SHP77 (cell line): ENCODE measurements at regions not wholly inside any gene's neighbourhood (a gene's known extent, or its start where the extent isn't known, plus 50 kb on each side); places are given as distances from the start of the nearest gene placed in this dataset.
A peak's percentile ranks its signal among the peaks of the same experiment; 100 is the strongest.

Experiments
- DNase-seq, 2 experiments: peaks; one replicate each; lab custom pipeline; 2025; lab: John Stamatoyannopoulos, UW

DNA sequence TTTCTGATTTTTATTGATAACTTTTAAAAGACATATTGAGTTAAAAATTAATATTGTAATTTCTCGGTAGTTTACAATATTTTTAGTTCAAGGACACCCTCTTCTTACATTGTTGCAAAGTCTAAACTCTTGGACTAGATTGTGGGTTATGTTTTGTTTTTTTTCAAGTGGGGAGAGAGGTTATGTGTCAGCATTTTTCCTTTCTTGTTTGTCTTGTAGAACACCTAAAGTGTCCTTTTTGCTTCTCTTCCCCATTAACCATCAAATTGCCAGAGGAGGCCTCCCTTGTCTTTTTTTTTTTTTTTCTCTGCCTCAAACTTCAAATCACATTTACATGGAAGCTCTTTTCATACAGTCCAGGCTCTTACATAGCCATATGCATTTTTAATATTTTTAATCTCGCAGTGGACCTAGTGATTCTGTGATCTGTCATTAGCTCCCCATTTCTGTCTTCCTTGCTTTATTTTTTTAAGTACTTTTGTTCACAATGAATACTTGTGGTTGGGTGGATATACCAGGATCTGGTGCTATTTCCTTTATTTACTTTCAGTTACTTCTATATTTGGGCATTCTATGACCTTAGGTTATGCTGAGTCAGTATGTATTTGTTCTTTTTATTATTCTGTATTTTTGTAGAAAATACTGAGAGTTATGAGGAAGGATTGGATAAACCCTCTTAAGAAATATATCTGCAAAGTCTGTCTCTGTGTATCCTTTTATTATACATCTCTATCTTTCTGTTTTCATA, 2280.6 kb upstream of the ACO1 start:
- no peak for DNase-seq

- DNase-seq: peak in 1 of 2 experiments; percentile 19
Observed at GRCh38 chr9:30107134-30107533, 2277.3 kb upstream of the ACO1 start.

DNA sequence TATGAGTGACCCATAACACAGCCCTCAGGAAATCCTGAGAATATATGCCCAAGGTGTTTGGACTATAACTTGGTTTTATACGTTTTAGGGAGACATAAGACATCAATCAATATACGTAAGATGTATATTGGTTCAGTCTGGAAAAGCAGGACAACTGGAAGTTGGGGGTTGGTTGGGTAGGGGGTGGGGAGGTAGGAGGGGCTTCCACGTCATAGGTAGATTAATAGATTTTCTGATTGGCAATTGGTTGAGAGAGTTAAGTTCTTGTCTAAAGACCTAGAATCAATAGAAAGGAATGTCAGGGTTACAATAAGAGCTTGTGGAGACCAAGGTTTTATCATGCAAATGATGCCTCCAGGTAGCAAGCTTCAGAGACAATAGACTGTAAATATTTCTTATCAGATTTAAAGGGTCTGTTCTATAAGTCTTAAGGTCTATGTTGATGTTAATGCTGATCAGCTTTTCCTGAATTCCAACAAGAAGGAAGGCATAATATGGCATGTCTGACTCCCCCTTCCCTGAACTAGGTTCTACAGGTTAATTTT, 2267.7 kb upstream of the ACO1 start:
- no peak for DNase-seq

DNA sequence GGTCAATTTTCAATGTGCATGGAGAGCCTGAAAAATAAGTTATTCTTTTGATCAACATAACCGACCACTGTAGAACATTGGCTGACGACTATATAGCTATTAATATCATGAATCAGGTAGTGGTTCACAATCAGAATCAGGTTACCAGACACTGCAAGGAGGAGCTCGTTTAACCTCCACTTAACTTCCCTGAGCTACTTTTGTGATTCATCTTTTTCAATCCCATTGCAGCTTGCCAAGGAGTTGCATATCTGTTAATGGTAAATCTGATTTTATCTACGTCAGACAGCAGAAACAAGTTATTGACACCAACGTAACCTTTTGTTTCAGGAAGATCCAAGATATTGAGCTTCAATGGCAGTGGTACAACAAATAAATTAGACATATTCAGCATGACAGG, 2263.8 kb upstream of the ACO1 start:
- DNase-seq: no peak

DNA sequence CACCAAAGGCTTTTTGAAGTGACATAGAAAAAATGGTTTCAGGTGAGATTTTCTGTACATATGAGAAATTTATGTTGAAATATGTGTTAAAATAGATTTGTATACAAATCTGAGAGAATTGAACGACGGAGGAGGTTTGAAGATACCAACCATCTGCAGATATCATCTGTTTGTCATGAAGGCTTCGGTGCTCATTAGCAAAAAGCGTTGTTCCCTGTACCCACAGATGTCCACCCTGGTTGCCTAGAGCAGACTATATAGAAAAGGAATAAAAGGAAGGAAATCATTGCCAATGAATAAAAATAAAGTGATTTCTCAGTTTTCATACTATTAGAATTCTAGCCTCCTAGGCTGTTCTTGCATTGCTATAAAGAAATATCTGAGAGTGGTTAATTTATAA, 2262.8 kb upstream of the ACO1 start:
- DNase-seq: no peak

DNA sequence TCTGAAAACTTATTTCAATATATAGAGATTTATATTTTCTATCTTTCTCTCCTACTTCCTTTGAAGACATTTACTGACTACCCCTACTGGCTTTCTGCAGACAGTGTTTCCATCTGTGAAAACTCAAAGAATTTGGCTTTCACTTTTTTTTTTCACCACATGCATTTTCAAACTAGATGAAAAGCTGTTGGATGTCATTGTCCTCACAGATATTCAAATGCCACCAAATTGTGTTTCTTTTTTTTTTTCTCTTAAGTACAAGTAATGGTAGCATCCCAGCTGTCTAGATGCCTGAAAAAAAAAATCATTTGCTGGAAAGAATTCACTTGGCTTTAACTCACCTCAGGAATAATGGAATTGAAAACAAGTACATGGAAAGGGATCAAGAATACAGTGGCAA, 2258.6 kb upstream of the ACO1 start:
- DNase-seq: no peak

GRCh38 chr9:30127371-30127770, 2257.1 kb upstream of the ACO1 start:
- DNase-seq: no peak

- DNase-seq: no peak
Observed at GRCh38 chr9:30140407-30140806, 2244.0 kb upstream of the ACO1 start.

DNA sequence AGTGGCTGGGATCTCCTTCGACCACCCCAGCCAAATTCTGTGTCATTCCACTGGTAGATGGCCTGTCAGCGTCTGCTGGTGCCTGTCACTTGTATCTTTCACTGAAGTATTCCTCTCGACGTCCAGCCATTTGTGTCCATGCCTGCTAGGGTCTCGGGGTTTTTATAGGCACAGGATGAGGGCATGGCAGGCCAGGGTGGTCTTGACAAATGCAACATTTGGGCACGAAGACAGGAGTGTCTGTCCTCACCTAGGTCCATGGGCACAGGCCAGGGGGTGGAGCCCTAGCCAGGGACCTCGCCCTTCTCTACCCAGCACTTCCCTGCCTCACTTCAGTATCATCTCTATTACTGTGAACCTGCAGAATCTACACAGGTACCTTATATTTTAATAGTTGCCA, 2223.9 kb upstream of the ACO1 start:
- no peak for DNase-seq

- DNase-seq: no peak
Observed at GRCh38 chr9:30172206-30172605, 2212.2 kb upstream of the ACO1 start.

GRCh38 chr9:30178610-30179009, 2205.8 kb upstream of the ACO1 start:
- DNase-seq: no peak

GRCh38 chr9:30193421-30193820, 2191.0 kb upstream of the ACO1 start:
- no peak for DNase-seq

- no peak for DNase-seq
Observed at GRCh38 chr9:30196941-30197340, 2187.5 kb upstream of the ACO1 start.

- no peak for DNase-seq
Observed at GRCh38 chr9:30197453-30197852, 2187.0 kb upstream of the ACO1 start.

GRCh38 chr9:30197954-30198353, 2186.5 kb upstream of the ACO1 start:
- peak; percentile 54 to 64 for DNase-seq

- no peak for DNase-seq
Observed at GRCh38 chr9:30198463-30199309, 2185.8 kb upstream of the ACO1 start.

DNA sequence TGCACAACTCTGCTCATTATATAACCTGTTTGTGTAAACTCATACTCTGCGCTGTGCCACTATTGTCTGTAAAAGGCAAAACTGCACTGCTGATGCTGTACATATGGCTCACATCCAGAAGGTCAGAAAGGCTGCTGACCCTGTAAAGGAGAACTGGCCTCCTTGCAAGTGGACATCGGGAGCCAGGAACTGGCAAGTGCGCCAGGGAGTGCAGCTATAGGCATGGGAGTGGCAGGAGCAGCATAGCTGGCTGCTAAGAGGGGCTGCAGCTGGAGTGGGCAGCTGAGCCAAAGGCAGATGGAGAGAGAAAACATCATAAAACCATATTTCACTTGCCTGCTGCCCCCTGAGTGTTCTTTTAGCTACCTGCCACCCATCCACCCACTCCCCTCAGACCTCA, 2183.4 kb upstream of the ACO1 start:
- peak; percentile 1 to 3 for DNase-seq

DNA sequence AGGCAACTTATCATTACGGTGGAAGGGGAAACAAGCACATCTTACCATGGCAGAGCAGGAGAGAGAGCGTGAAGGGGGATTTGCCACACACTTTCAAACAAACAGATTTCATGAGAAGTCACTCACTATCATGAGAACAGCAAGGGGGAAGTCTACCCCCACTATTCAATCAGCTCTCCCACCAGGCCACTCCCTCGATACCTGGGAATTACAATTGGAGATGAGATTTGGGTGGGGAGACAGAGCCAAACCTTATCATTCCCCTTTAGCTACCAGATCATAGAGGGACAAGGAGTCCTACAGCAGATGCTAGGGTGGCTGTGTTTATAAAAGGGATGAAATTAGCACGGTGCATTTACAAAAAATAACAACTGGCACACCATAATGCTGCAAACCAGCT, 2149.4 kb upstream of the ACO1 start:
- DNase-seq: no peak

GRCh38 chr9:30235564-30235963, 2148.9 kb upstream of the ACO1 start:
- DNase-seq: no peak

DNA sequence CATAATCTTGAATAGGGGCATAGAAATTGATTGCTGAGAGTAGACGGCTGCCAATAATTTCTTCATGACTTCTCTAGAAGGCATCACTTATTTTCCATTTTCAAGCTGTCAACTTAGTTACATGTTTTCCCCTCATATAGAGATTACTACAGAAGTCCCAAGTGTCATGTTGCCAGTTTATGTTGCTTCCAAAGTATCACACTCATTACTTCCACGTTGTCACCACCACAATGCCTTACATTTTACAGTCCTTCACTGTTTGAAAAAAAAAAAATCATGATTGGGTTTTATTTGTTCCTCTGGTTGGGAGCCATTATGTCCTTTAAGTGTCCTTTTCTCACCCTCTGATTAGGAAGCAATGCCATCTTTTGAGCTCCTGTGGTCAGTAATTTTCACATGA, 2144.6 kb upstream of the ACO1 start:
- no peak for DNase-seq

DNA sequence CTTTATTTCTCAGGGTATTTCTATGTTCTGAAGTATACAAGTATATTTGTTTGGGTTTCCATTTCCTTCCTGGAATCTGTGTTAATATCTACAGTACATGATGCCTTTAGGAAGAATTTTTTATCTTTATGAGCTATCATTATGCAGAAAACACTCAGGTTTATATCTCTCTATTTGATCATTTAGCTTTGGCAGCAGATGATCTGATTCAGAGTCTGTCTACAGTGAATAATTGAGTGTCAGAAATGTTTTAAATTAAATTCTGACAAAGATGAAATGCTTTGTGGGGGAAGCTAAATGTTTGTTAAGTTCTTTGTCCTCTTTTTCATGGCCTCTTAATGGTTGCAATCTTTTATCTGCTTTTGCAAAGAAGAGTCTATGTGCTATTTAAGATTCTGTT, 2141.0 kb upstream of the ACO1 start:
- no peak for DNase-seq

GRCh38 chr9:30244877-30245276, 2139.6 kb upstream of the ACO1 start:
- no peak for DNase-seq

- DNase-seq: no peak
Observed at GRCh38 chr9:30250872-30251271, 2133.6 kb upstream of the ACO1 start.
